Central memory CD8-positive, alpha-beta T cell (primary cell): ENCODE measurements at regions not wholly inside any gene's neighbourhood (a gene's known extent, or its start where the extent isn't known, plus 50 kb on each side); places are given as distances from the start of the nearest gene placed in this dataset.
"Not testable (repeated sequence)": the region's sequence is repeated elsewhere in the genome, so short reads cannot be mapped to it uniquely, and the experiment has no call there.

Experiments used
- ATAC-seq: fragments of 150-1000 bp; cut with Tn5 transposase; replicated peaks from 2 replicates; pipeline ENCODE4 v1.10.0; 2022; ENCODE audit warnings: mild to moderate bottlenecking, moderate FRiP score, moderate number of reproducible peaks; ENCODE audit not compliant: poor library complexity, severe bottlenecking; ENCODE audit errors: extremely low read depth
- DNase-seq, 2 donors: peaks; one replicate each; pipeline ENCODE4 v3.0.0; 2021; ENCODE audit warnings: low spot score in 2 of 2
- H3K27ac Mint-ChIP-seq: one replicate; pipeline ENCODE4 v1.8.0; 2022; ENCODE audit warnings: low read depth, mild to moderate bottlenecking, moderate library complexity, mixed read lengths
- H3K27me3 Mint-ChIP-seq: one replicate; pipeline ENCODE4 v1.8.0; 2022; ENCODE audit warnings: mixed read lengths
- H3K36me3 Mint-ChIP-seq: one replicate; pipeline ENCODE4 v1.8.0; 2022; ENCODE audit warnings: mild to moderate bottlenecking, moderate library complexity, mixed read lengths; ENCODE audit not compliant: insufficient read depth
- H3K4me1 Mint-ChIP-seq: one replicate; pipeline ENCODE4 v1.8.0; 2022; ENCODE audit warnings: mixed read lengths
- H3K4me3 Mint-ChIP-seq: one replicate; pipeline ENCODE4 v1.8.0; 2022; ENCODE audit warnings: mild to moderate bottlenecking, moderate library complexity, mixed read lengths
- H3K9me3 Mint-ChIP-seq: one replicate; pipeline ENCODE4 v1.8.0; 2022; ENCODE audit warnings: mixed read lengths

GRCh38 chr3:148477375-148477774 is 220.3 kb upstream of the AGTR1 start:
- ATAC-seq, result no peak

GRCh38 chr3:148493631-148494030 is 204.1 kb upstream of the AGTR1 start:
- Mint-ChIP-seq H3K36me3 (no peaks in the 10 kb centered on the region), H3K4me3 (no peak overlapping the region), H3K27ac (no peak overlapping the region), H3K27me3 (no peaks in the 10 kb centered on the region), H3K4me1 (no peaks in the 10 kb centered on the region), H3K9me3 (peaks cover 14% of the 10 kb centered on the region)
- DNase-seq (no peak), ATAC-seq (no peak)

More at GRCh38 chr3:148477375-148477774, 220.3 kb upstream of the AGTR1 start:
- Mint-ChIP-seq H3K27me3 (no peaks in the 10 kb centered on the region), H3K36me3 (no peaks in the 10 kb centered on the region), H3K4me1 (no peaks in the 10 kb centered on the region), H3K9me3 (peaks cover 44% of the 10 kb centered on the region), H3K4me3 (no peak overlapping the region), H3K27ac (no peak overlapping the region)
- no peak for DNase-seq

- Mint-ChIP-seq H3K9me3 (peaks cover 10% of the 10 kb centered on the region), H3K4me3 (no peak overlapping the region), H3K4me1 (no peaks in the 10 kb centered on the region), H3K27ac (no peak overlapping the region), H3K36me3 (no peaks in the 10 kb centered on the region), H3K27me3 (no peaks in the 10 kb centered on the region)
- no peak for DNase-seq
- ATAC-seq, result no peak
Measured at GRCh38 chr3:148494451-148494850, 203.3 kb upstream of the AGTR1 start.

- Mint-ChIP-seq H3K27ac (no peak overlapping the region), H3K4me3 (no peak overlapping the region), H3K4me1 (no peaks in the 10 kb centered on the region), H3K36me3 (no peaks in the 10 kb centered on the region), H3K9me3 (peaks cover 11% of the 10 kb centered on the region), H3K27me3 (no peaks in the 10 kb centered on the region)
- DNase-seq, result no peak
- no peak for ATAC-seq
Measured at GRCh38 chr3:148500881-148501280, 196.8 kb upstream of the AGTR1 start.

- Mint-ChIP-seq H3K4me3 (no peak overlapping the region), H3K4me1 (no peaks in the 10 kb centered on the region), H3K27ac (no peak overlapping the region), H3K36me3 (no peaks in the 10 kb centered on the region), H3K27me3 (no peaks in the 10 kb centered on the region), H3K9me3 (peaks cover 21% of the 10 kb centered on the region)
- DNase-seq (no peak), ATAC-seq (no peak)
Measured at GRCh38 chr3:148510116-148510515, 187.6 kb upstream of the AGTR1 start.

- H3K27me3 Mint-ChIP-seq, result no peaks in the 10 kb centered on the region
- no peak overlapping the region for H3K27ac Mint-ChIP-seq
- ATAC-seq (no peak), DNase-seq (no peak)
- H3K36me3 Mint-ChIP-seq, result no peaks in the 10 kb centered on the region
- H3K4me1 Mint-ChIP-seq, result no peaks in the 10 kb centered on the region
- H3K4me3 Mint-ChIP-seq, result no peak overlapping the region
- H3K9me3 Mint-ChIP-seq, result peaks cover 18% of the 10 kb centered on the region
Measured at GRCh38 chr3:148510561-148510960, 187.1 kb upstream of the AGTR1 start.

- peaks cover 6% of the 10 kb centered on the region for H3K9me3 Mint-ChIP-seq
- H3K4me3 Mint-ChIP-seq, result no peak overlapping the region
- ATAC-seq (no peak), DNase-seq (no peak)
- no peaks in the 10 kb centered on the region for H3K4me1 Mint-ChIP-seq
- H3K36me3 Mint-ChIP-seq, result no peaks in the 10 kb centered on the region
- H3K27ac Mint-ChIP-seq, result no peak overlapping the region
- H3K27me3 Mint-ChIP-seq, result no peaks in the 10 kb centered on the region
Measured at GRCh38 chr3:148512648-148513047, 185.1 kb upstream of the AGTR1 start.

GRCh38 chr3:148513096-148513543 is 184.6 kb upstream of the AGTR1 start:
- Mint-ChIP-seq H3K36me3 (no peaks in the 10 kb centered on the region), H3K4me1 (no peaks in the 10 kb centered on the region), H3K9me3 (peaks cover 6% of the 10 kb centered on the region), H3K4me3 (no peak overlapping the region), H3K27me3 (no peaks in the 10 kb centered on the region), H3K27ac (no peak overlapping the region)
- DNase-seq (no peak), ATAC-seq (no peak)

- Mint-ChIP-seq H3K4me1 (no peaks in the 10 kb centered on the region), H3K36me3 (no peaks in the 10 kb centered on the region), H3K27ac (no peak overlapping the region), H3K4me3 (no peak overlapping the region), H3K9me3 (peaks cover 16% of the 10 kb centered on the region), H3K27me3 (no peaks in the 10 kb centered on the region)
- DNase-seq (no peak), ATAC-seq (no peak)
Measured at GRCh38 chr3:148518520-148518919, 179.2 kb upstream of the AGTR1 start.

- DNase-seq, H3K27me3 Mint-ChIP-seq, H3K4me3 Mint-ChIP-seq, H3K27ac Mint-ChIP-seq, H3K4me1 Mint-ChIP-seq, ATAC-seq, H3K36me3 Mint-ChIP-seq: not testable (repeated sequence)
- H3K9me3 Mint-ChIP-seq, result peaks cover 30% of the 10 kb centered on the region
Measured at GRCh38 chr3:148525621-148526020, 172.1 kb upstream of the AGTR1 start.

- H3K27ac Mint-ChIP-seq, result no peak overlapping the region
- no peak for ATAC-seq
- H3K36me3 Mint-ChIP-seq, result no peaks in the 10 kb centered on the region
- DNase-seq, result no peak
- H3K4me3 Mint-ChIP-seq, result no peak overlapping the region
- H3K9me3 Mint-ChIP-seq, result peaks cover 27% of the 10 kb centered on the region
- H3K4me1 Mint-ChIP-seq, result no peaks in the 10 kb centered on the region
- no peaks in the 10 kb centered on the region for H3K27me3 Mint-ChIP-seq
Measured at GRCh38 chr3:148528024-148528423, 169.7 kb upstream of the AGTR1 start.

- ATAC-seq (no peak), DNase-seq (no peak)
- Mint-ChIP-seq H3K4me3 (no peak overlapping the region), H3K27me3 (no peaks in the 10 kb centered on the region), H3K4me1 (no peaks in the 10 kb centered on the region), H3K9me3 (peaks cover 14% of the 10 kb centered on the region), H3K27ac (no peak overlapping the region), H3K36me3 (no peaks in the 10 kb centered on the region)
Measured at GRCh38 chr3:148531836-148532235, 165.9 kb upstream of the AGTR1 start.

GRCh38 chr3:148532326-148532725 is 165.4 kb upstream of the AGTR1 start:
- no peak overlapping the region for H3K4me3 Mint-ChIP-seq
- ATAC-seq (no peak), DNase-seq (no peak)
- no peaks in the 10 kb centered on the region for H3K4me1 Mint-ChIP-seq
- peaks cover 14% of the 10 kb centered on the region for H3K9me3 Mint-ChIP-seq
- no peak overlapping the region for H3K27ac Mint-ChIP-seq
- H3K36me3 Mint-ChIP-seq, result no peaks in the 10 kb centered on the region
- H3K27me3 Mint-ChIP-seq, result no peaks in the 10 kb centered on the region

GRCh38 chr3:148532774-148533173 is 164.9 kb upstream of the AGTR1 start:
- no peaks in the 10 kb centered on the region for H3K36me3 Mint-ChIP-seq
- H3K4me3 Mint-ChIP-seq, result no peak overlapping the region
- DNase-seq (no peak), ATAC-seq (no peak)
- peaks cover 14% of the 10 kb centered on the region for H3K9me3 Mint-ChIP-seq
- H3K4me1 Mint-ChIP-seq, result no peaks in the 10 kb centered on the region
- no peaks in the 10 kb centered on the region for H3K27me3 Mint-ChIP-seq
- H3K27ac Mint-ChIP-seq, result no peak overlapping the region
